Activated B cell treated with CpG ODN at 0.5 μM for 24 hours (primary cell): ENCODE measurements at regions not wholly inside any gene's neighbourhood (a gene's known extent, or its start where the extent isn't known, plus 50 kb on each side); places are given as distances from the start of the nearest gene placed in this dataset.

Experiments
- ATAC-seq: fragments of 200-7000 bp; cut with Tn5 transposase; one replicate; pipeline ENCODE4 v1.10.0; 2021; ENCODE audit warnings: low read depth, mild to moderate bottlenecking, moderate library complexity
- CTCF ChIA-PET: fragments of 350-600 bp; sonication (Branson Sonifier 250); formaldehyde crosslinking; loops from one replicate; lab custom pipeline; 2021; ENCODE audit warnings: antibody characterized with exemption; lab: Charles Lee
- POLR2A ChIA-PET: fragments of 350-600 bp; sonication (Branson Sonifier 250); formaldehyde crosslinking; loops from one replicate; lab custom pipeline; 2021; ENCODE audit warnings: antibody characterized with exemption; lab: Charles Lee
- DNase-seq: peaks from one replicate; pipeline ENCODE4 v3.0.0; 2022
- H3K27ac Mint-ChIP-seq: one replicate; pipeline ENCODE4 v1.8.0; 2020; ENCODE audit warnings: mixed read lengths
- H3K27me3 Mint-ChIP-seq: one replicate; pipeline ENCODE4 v1.8.0; 2021; ENCODE audit warnings: mixed read lengths
- H3K36me3 Mint-ChIP-seq: one replicate; pipeline ENCODE4 v1.8.0; 2021; ENCODE audit warnings: low read depth, mixed read lengths
- H3K4me1 Mint-ChIP-seq: one replicate; pipeline ENCODE4 v1.8.0; 2021; ENCODE audit warnings: mixed read lengths
- H3K4me3 Mint-ChIP-seq: one replicate; pipeline ENCODE4 v1.8.0; 2020; ENCODE audit warnings: mild to moderate bottlenecking, mixed read lengths
- H3K9me3 Mint-ChIP-seq: one replicate; pipeline ENCODE4 v1.8.0; 2020; ENCODE audit warnings: mixed read lengths
- CTCF ChIP-seq: fragments of 200-600 bp; IDR thresholded peaks from one replicate; pipeline ENCODE4 v1.8.0; 2022; ENCODE audit warnings: antibody characterized with exemption, mild to moderate bottlenecking
- intact Hi-C: fragments of 100-400 bp; cut with micrococcal nuclease; formaldehyde crosslinking; loops from one replicate; pipeline ENCODE4 v1.15.1; 2024

DNA sequence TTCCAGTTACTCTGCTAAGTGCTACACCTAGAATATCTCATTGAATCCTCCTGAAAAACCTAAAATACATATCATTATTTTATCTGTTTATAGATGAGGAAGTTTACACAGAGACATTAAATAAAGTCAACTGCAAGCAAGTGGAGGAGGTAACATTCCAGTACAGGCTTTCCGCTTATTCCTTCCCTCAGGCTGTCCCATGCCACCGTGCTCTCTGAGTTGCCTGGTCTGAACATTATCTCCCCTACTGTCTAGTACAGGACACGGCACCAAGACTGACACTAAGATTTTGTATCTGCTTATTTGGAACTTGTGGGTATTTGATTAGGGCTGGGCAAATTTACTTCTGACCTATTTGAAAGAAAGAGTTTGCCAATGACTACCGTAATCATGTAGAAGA, 172.4 kb upstream of the STK32A start:
- ChIA-PET CTCF (no interaction called here), POLR2A (no interaction called here)
- H3K4me3 Mint-ChIP-seq = no peak overlapping the region
- no peaks in the 10 kb centered on the region for H3K4me1 Mint-ChIP-seq
- H3K36me3 Mint-ChIP-seq = no peaks in the 10 kb centered on the region
- no peak for TF ChIP-seq CTCF
- H3K27ac Mint-ChIP-seq = no peak overlapping the region
- no peak for ATAC-seq
- intact Hi-C loops = no loop called here
- DNase-seq = no peak
- no peaks in the 10 kb centered on the region for H3K27me3 Mint-ChIP-seq
- H3K9me3 Mint-ChIP-seq = peaks cover 3% of the 10 kb centered on the region

GRCh38 chr5:147063943-147064342, 170.9 kb upstream of the STK32A start:
- Mint-ChIP-seq H3K36me3 (no peaks in the 10 kb centered on the region), H3K4me1 (no peaks in the 10 kb centered on the region), H3K27me3 (no peaks in the 10 kb centered on the region), H3K4me3 (no peak overlapping the region), H3K9me3 (peaks cover 3% of the 10 kb centered on the region), H3K27ac (no peak overlapping the region)
- ChIA-PET POLR2A (no interaction called here), CTCF (no interaction called here)
- intact Hi-C loops = no loop called here
- ATAC-seq (no peak), DNase-seq (no peak)
- TF ChIP-seq CTCF = no peak

- Mint-ChIP-seq H3K4me1 (no peaks in the 10 kb centered on the region), H3K36me3 (no peaks in the 10 kb centered on the region), H3K4me3 (no peak overlapping the region), H3K27ac (no peak overlapping the region), H3K27me3 (no peaks in the 10 kb centered on the region), H3K9me3 (peaks cover 3% of the 10 kb centered on the region)
- DNase-seq (no peak), ATAC-seq (no peak)
- ChIA-PET CTCF (no interaction called here), POLR2A (no interaction called here)
- TF ChIP-seq CTCF = no peak
- intact Hi-C loops = no loop called here
Observed at GRCh38 chr5:147065071-147065470, 169.8 kb upstream of the STK32A start.

- intact Hi-C loops = no loop called here
- CTCF ChIA-PET = interaction anchor here (0.9 kb wide), 1 partner anchor 8 kb away, joined by 5 read pairs; no protein-coding TSS in a partner anchor
- Mint-ChIP-seq H3K36me3 (no peaks in the 10 kb centered on the region), H3K27me3 (no peaks in the 10 kb centered on the region), H3K9me3 (peaks cover 3% of the 10 kb centered on the region), H3K27ac (no peak overlapping the region), H3K4me3 (no peak overlapping the region), H3K4me1 (no peaks in the 10 kb centered on the region)
- TF ChIP-seq CTCF = no peak
- no peak for ATAC-seq
- POLR2A ChIA-PET = no interaction called here
- DNase-seq = no peak
Observed at GRCh38 chr5:147068998-147069397, 165.8 kb upstream of the STK32A start.

GRCh38 chr5:147072622-147073021, 162.2 kb upstream of the STK32A start:
- Mint-ChIP-seq H3K4me3 (no peak overlapping the region), H3K9me3 (no peaks in the 10 kb centered on the region), H3K27ac (no peak overlapping the region), H3K4me1 (no peaks in the 10 kb centered on the region), H3K36me3 (no peaks in the 10 kb centered on the region), H3K27me3 (no peaks in the 10 kb centered on the region)
- ATAC-seq (no peak), DNase-seq (no peak)
- ChIA-PET POLR2A (no interaction called here), CTCF (no interaction called here)
- intact Hi-C loops = no loop called here
- no peak for TF ChIP-seq CTCF
